K562 (cell line): ENCODE measurements at regions not wholly inside any gene's neighbourhood (a gene's known extent, or its start where the extent isn't known, plus 50 kb on each side); places are given as distances from the start of the nearest gene placed in this dataset.
A peak's percentile ranks its signal among the peaks of the same experiment; 100 is the strongest.

ENCODE experiments used
- ATAC-seq: fragments of 200-7000 bp; cut with Tn5 transposase; 3 replicates; pipeline ENCODE4 v1.9.1; 2020; ENCODE audit warnings: moderate library complexity
- BruUV-seq: library from RNA; stranded (reverse); fragments of 400-500 nt; replicated peaks from 2 replicates; lab custom pipeline; 2021; lab: Mats Ljungman, UMichigan
- CTCF ChIA-PET: fragments of 300-600 bp; formaldehyde crosslinking; extraction: SDS; loops from one replicate; lab custom pipeline; 2021; ENCODE audit warnings: low intra/inter-chr PET ratio; lab: Yijun Ruan, JAX
- POLR2A ChIA-PET: fragments of 300-600, 350-650 bp; sonication (Branson Sonifier 250); formaldehyde crosslinking; extraction: SDS; loops from one replicate; lab custom pipeline; 2021; ENCODE audit warnings: antibody characterized with exemption, inconsistent platforms; lab: Yijun Ruan, JAX
- DNase-seq, 4 experiments: peaks; one replicate each; pipeline versions ENCODE4 v3.0.0 to v3.0.0-alpha.2; 2011 to 2018; ENCODE audit warnings: low spot score in 3 of 4, mixed read lengths in 3 of 4; ENCODE audit errors: extremely low read depth in 1 of 4
- FAIRE-seq: peaks from 2 replicates; lab custom pipeline; 2011; peaks lifted over from hg19 to GRCh38; lab: Jason Lieb, UNC
- H2AFZ ChIP-seq: 2 replicates; pipeline ENCODE4 v1.6.0; 2011; ENCODE audit warnings: low read depth, low read length, control low read depth, inconsistent platforms
- H3K27ac ChIP-seq: fragments of 200-600 bp; 3 replicates; pipeline ENCODE4 v1.8.0; 2011; ENCODE audit warnings: low read depth, mild to moderate bottlenecking, control low read depth, inconsistent platforms, low read length, moderate library complexity, mixed read lengths; ENCODE audit errors: extremely low read depth
- H3K27me3 ChIP-seq, 2 experiments: fragments of 300-600 bp in 1 of 2; 2 replicates in 1 of 2; 3 replicates in 1 of 2; pipeline versions ENCODE4 v1.6.0 to v1.8.0; 2011; ENCODE audit warnings: inconsistent platforms in 2 of 2, low read length in 2 of 2, mild to moderate bottlenecking in 1 of 2, mixed read lengths in 1 of 2, moderate library complexity in 1 of 2; ENCODE audit not compliant: control insufficient read depth in 2 of 2, insufficient read depth in 2 of 2
- H3K36me3 ChIP-seq: fragments of 300-600 bp; 3 replicates; pipeline ENCODE4 v1.8.0; 2011; ENCODE audit warnings: mild to moderate bottlenecking, low read length, inconsistent platforms; ENCODE audit not compliant: control insufficient read depth, insufficient read depth
- H3K4me1 ChIP-seq, 2 experiments: fragments of 200-600 bp in 1 of 2; replicated peaks in 1 of 2; 2 replicates in 1 of 2; 3 replicates in 1 of 2; pipeline versions ENCODE4 v1.5.1 to v1.8.0; 2011; ENCODE audit warnings: inconsistent platforms in 2 of 2, low read length in 2 of 2, mild to moderate bottlenecking in 1 of 2, mixed read lengths in 1 of 2, moderate library complexity in 1 of 2; ENCODE audit not compliant: control insufficient read depth in 2 of 2, insufficient read depth in 2 of 2
- H3K4me2 ChIP-seq: 2 replicates; pipeline ENCODE4 v1.6.1; 2011; ENCODE audit warnings: low read length, control low read depth, inconsistent platforms, mixed read lengths; ENCODE audit not compliant: insufficient read depth
- H3K4me3 ChIP-seq: fragments of 200-600 bp; sonication (generic), shearing (Covaris generic); 2 replicates; pipeline ENCODE4 v1.5.1; 2016; ENCODE audit warnings: control low read depth, inconsistent platforms
- H3K79me2 ChIP-seq: fragments of 200-600 bp; 3 replicates; pipeline ENCODE4 v1.8.0; 2011; ENCODE audit warnings: low read length, inconsistent platforms; ENCODE audit not compliant: control insufficient read depth, insufficient read depth
- H3K9ac ChIP-seq, 2 experiments: 2 replicates each; pipeline versions ENCODE4 v1.6.0 to v1.6.1; 2011; ENCODE audit warnings: low read depth in 2 of 2, low read length in 2 of 2, control low read depth in 1 of 2, inconsistent platforms in 1 of 2, mild to moderate bottlenecking in 1 of 2, mixed read lengths in 1 of 2; ENCODE audit not compliant: insufficient read depth in 1 of 2
- H3K9me1 ChIP-seq: one replicate; pipeline ENCODE4 v1.6.0; 2011; ENCODE audit warnings: inconsistent platforms, mild to moderate bottlenecking, low read length, moderate library complexity; ENCODE audit not compliant: control insufficient read depth, insufficient read depth
- H3K9me3 ChIP-seq: replicated peaks from 2 replicates; pipeline ENCODE4 v1.5.1; 2011; ENCODE audit warnings: low read depth, low read length, inconsistent platforms; ENCODE audit not compliant: control insufficient read depth, insufficient read depth
- H4K20me1 ChIP-seq: replicated peaks from 2 replicates; pipeline ENCODE4 v1.6.1; 2011; ENCODE audit warnings: low read length, inconsistent platforms, mixed read lengths; ENCODE audit not compliant: control insufficient read depth, insufficient read depth
- RAD21 ChIP-seq, 2 experiments: fragments of 250-450 bp in 1 of 2; fragments of 450-650 bp in 1 of 2; sonication (Bioruptor Pico) in 1 of 2; formaldehyde crosslinking in 1 of 2; IDR thresholded peaks in 1 of 2; conservative IDR thresholded peaks in 1 of 2; 2 replicates each; pipeline versions ENCODE4 v1.4.0 to v1.8.0; 2020 to 2022; ENCODE audit warnings: mild to moderate bottlenecking in 2 of 2, moderate library complexity in 1 of 2
- WGBS: fragments of 100-300 bp; shearing (Covaris generic); methylation state at CpG from one replicate; pipeline ENCODE4 v1.1.6; 2016; ENCODE audit warnings: low coverage, mixed read lengths; ENCODE audit not compliant: insufficient coverage; ENCODE audit errors: missing lambda C conversion rate; 5-methylcytosine and 5-hydroxymethylcytosine counted together
- in situ Hi-C: fragments of 300-500 bp; cut with MboI; formaldehyde crosslinking; loops from 4 replicates; pipeline ENCODE4 v1.15.0; 2018; ENCODE audit warnings: inconsistent platforms, mixed read lengths
- intact Hi-C: fragments of 100-400 bp; cut with micrococcal nuclease; formaldehyde crosslinking; loops from 2 replicates; pipeline ENCODE4 v1.14.2; 2022
- TF ChIP-seq, protein P1 (sequence below): fragments of 200-800 bp; sonication (Bioruptor generic); IDR thresholded peaks from 2 replicates; pipeline ENCODE4 v1.6.1; 2017; ENCODE audit warnings: missing genetic modification characterization, missing compliant biosample characterization
- TF ChIP-seq, protein P2 (sequence below), 3 experiments: IDR thresholded peaks in 2 of 3; conservative IDR thresholded peaks in 1 of 3; 2 replicates each; pipeline ENCODE4 v1.5.1; 2011 to 2012; ENCODE audit warnings: low read length in 3 of 3, mild to moderate bottlenecking in 3 of 3, control low read depth in 2 of 3, improper control_type of control experiment in 1 of 3, inconsistent platforms in 1 of 3, low read depth in 1 of 3, mixed read lengths in 1 of 3, moderate library complexity in 1 of 3; ENCODE audit not compliant: insufficient read depth in 2 of 3
- TF ChIP-seq, protein P3 (sequence below), 2 experiments: fragments of 450-650 bp; formaldehyde crosslinking in 1 of 2; IDR thresholded peaks; 2 replicates each; pipeline versions ENCODE4 v1.4.0 to v1.6.1; 2014 to 2020; ENCODE audit warnings: mild to moderate bottlenecking in 2 of 2, borderline replicate concordance in 1 of 2, low read depth in 1 of 2
- TF ChIP-seq, protein P4 (sequence below): fragments of 250-450 bp; sonication (Bioruptor Pico); IDR thresholded peaks from 2 replicates; pipeline ENCODE4 v1.5.0; 2021; ENCODE audit warnings: mild to moderate bottlenecking, borderline replicate concordance

DNA sequence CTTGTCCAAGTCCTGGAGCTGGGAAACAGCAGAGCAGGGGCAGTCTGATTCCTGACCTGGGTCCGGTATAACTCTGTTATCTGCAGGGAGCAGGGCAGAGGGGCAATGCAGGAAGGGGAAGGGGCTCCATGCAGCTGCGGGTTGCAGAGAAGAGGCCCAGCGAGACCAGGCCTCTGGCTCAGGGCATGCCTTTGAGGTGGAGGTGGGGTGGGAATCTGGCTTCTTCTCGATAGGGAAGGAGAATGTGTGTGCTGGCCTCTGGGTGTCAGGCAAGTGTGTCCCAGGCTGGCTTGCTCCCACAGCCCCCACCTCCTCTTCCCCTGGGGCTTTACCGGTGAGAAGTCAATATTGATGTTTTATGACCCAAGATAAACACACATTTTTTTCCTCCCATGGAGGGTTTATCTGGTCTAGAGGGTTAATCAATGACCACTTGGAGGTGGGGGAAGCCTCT lies 187.1 kb upstream of the HAAO start:
- in situ Hi-C loops (loop anchor here (5.0 to 10.0 kb wide), 2 partner anchors 43 to 255 kb away; no protein-coding TSS in a partner anchor), intact Hi-C loops (loop anchor here (5.0 to 10.0 kb wide), 3 partner anchors 128 to 505 kb away; partner anchors contain the start of gene ZFP36L2)
- WGBS: 32% methylated on average over 5 of the region's 5 CpGs
- Histone ChIP-seq H3K4me1 (peaks cover 0 to 30% of the 10 kb centered on the region in 2 experiments; a peak in 4 of 5 replicates), H2AFZ (no peak overlapping the region), H3K9me1 (no peaks in the 10 kb centered on the region), H3K36me3 (no peaks in the 10 kb centered on the region), H3K9ac (peak overlapping the region in 1 of 2 experiments; percentile 64; a peak in 2 of 4 replicates), H3K9me3 (no peaks in the 10 kb centered on the region), H3K79me2 (no peaks in the 10 kb centered on the region), H3K27me3 (no peaks in the 10 kb centered on the region), H3K4me3 (no peak overlapping the region), H4K20me1 (no peaks in the 10 kb centered on the region), H3K4me2 (no peak overlapping the region), H3K27ac (no peak overlapping the region)
- FAIRE-seq (peak; percentile 42), DNase-seq (no peak), ATAC-seq (peak; percentile 25; the same call in 1 of the 3 replicates)
- ChIA-PET CTCF (interaction anchor here (0.6 kb wide), 1 partner anchor 144 kb away, joined by 3 read pairs; no protein-coding TSS in a partner anchor), POLR2A (no interaction called here)
- BruUV-seq: no TSS peak
- TF ChIP-seq, protein P1, sequence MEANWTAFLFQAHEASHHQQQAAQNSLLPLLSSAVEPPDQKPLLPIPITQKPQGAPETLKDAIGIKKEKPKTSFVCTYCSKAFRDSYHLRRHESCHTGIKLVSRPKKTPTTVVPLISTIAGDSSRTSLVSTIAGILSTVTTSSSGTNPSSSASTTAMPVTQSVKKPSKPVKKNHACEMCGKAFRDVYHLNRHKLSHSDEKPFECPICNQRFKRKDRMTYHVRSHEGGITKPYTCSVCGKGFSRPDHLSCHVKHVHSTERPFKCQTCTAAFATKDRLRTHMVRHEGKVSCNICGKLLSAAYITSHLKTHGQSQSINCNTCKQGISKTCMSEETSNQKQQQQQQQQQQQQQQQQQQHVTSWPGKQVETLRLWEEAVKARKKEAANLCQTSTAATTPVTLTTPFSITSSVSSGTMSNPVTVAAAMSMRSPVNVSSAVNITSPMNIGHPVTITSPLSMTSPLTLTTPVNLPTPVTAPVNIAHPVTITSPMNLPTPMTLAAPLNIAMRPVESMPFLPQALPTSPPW (CRISPR knock-in tag): peak; percentile 30; the same call in 1 of the 2 replicates
- TF ChIP-seq, protein P2, sequence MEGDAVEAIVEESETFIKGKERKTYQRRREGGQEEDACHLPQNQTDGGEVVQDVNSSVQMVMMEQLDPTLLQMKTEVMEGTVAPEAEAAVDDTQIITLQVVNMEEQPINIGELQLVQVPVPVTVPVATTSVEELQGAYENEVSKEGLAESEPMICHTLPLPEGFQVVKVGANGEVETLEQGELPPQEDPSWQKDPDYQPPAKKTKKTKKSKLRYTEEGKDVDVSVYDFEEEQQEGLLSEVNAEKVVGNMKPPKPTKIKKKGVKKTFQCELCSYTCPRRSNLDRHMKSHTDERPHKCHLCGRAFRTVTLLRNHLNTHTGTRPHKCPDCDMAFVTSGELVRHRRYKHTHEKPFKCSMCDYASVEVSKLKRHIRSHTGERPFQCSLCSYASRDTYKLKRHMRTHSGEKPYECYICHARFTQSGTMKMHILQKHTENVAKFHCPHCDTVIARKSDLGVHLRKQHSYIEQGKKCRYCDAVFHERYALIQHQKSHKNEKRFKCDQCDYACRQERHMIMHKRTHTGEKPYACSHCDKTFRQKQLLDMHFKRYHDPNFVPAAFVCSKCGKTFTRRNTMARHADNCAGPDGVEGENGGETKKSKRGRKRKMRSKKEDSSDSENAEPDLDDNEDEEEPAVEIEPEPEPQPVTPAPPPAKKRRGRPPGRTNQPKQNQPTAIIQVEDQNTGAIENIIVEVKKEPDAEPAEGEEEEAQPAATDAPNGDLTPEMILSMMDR (IDR thresholded peaks at IDR 0.05 in 2 of 3, conservative IDR thresholded peaks at IDR 0.05 in 1 of 3; ENCODE audit: insufficient read depth in 2 of 3, low read depth in 1 of 3, low read length in 3 of 3): peak in 1 of 3 experiments; percentile 21; a peak in 2 of 6 replicates
- TF ChIP-seq, protein P3, sequence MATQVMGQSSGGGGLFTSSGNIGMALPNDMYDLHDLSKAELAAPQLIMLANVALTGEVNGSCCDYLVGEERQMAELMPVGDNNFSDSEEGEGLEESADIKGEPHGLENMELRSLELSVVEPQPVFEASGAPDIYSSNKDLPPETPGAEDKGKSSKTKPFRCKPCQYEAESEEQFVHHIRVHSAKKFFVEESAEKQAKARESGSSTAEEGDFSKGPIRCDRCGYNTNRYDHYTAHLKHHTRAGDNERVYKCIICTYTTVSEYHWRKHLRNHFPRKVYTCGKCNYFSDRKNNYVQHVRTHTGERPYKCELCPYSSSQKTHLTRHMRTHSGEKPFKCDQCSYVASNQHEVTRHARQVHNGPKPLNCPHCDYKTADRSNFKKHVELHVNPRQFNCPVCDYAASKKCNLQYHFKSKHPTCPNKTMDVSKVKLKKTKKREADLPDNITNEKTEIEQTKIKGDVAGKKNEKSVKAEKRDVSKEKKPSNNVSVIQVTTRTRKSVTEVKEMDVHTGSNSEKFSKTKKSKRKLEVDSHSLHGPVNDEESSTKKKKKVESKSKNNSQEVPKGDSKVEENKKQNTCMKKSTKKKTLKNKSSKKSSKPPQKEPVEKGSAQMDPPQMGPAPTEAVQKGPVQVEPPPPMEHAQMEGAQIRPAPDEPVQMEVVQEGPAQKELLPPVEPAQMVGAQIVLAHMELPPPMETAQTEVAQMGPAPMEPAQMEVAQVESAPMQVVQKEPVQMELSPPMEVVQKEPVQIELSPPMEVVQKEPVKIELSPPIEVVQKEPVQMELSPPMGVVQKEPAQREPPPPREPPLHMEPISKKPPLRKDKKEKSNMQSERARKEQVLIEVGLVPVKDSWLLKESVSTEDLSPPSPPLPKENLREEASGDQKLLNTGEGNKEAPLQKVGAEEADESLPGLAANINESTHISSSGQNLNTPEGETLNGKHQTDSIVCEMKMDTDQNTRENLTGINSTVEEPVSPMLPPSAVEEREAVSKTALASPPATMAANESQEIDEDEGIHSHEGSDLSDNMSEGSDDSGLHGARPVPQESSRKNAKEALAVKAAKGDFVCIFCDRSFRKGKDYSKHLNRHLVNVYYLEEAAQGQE (IDR thresholded peaks at IDR 0.05; ENCODE audit: borderline replicate concordance): peak; percentile 28; the same call in 1 of the 2 replicates
- TF ChIP-seq, protein P3 (CRISPR knock-in tag; IDR thresholded peaks at IDR 0.05; ENCODE audit: low read depth): no peak
- TF ChIP-seq, protein P4, sequence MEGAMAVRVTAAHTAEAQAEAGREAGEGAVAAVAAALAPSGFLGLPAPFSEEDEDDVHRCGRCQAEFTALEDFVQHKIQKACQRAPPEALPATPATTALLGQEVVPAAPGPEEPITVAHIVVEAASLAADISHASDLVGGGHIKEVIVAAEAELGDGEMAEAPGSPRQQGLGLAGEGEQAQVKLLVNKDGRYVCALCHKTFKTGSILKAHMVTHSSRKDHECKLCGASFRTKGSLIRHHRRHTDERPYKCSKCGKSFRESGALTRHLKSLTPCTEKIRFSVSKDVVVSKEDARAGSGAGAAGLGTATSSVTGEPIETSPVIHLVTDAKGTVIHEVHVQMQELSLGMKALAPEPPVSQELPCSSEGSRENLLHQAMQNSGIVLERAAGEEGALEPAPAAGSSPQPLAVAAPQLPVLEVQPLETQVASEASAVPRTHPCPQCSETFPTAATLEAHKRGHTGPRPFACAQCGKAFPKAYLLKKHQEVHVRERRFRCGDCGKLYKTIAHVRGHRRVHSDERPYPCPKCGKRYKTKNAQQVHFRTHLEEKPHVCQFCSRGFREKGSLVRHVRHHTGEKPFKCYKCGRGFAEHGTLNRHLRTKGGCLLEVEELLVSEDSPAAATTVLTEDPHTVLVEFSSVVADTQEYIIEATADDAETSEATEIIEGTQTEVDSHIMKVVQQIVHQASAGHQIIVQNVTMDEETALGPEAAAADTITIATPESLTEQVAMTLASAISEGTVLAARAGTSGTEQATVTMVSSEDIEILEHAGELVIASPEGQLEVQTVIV: no peak
- peak in 1 of 2 experiments; percentile 39; a peak in 2 of 4 replicates for TF ChIP-seq RAD21 (CRISPR knock-in tag; conservative IDR thresholded peaks at IDR 0.05 in 1 of 2, IDR thresholded peaks at IDR 0.05 in 1 of 2)
